HG02642 (cell line): ENCODE measurements at regions not wholly inside any gene's neighbourhood (a gene's known extent, or its start where the extent isn't known, plus 50 kb on each side); places are given as distances from the start of the nearest gene placed in this dataset.
"Not testable (repeated sequence)": the region's sequence is repeated elsewhere in the genome, so short reads cannot be mapped to it uniquely, and the experiment has no call there.

Experiments
- ATAC-seq: cut with Tn5 transposase; IDR thresholded peaks from one replicate; pipeline ENCODE4 v1.9.1; 2021; ENCODE audit warnings: mild to moderate bottlenecking; ENCODE audit not compliant: unreplicated experiment, poor library complexity

DNA sequence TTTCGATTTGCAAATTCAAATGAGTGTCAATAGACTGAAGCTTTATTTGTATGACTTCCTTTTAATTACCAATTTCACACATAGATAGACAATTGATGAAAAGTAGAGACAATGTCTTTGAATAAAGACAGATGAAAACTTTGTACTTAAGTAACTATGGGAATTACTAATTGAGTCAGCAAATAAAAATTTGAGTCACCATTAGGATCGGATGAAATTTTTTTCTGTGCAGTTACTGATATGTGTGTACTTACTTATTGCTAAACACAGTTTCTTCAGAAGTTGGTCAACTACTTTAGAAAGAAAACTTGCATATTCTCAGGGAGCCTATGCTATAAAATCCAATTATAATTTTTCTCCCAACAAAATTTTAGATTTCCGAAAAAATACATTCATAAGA is 224.9 kb upstream of the SLC16A7 start:
- no peak for ATAC-seq

DNA sequence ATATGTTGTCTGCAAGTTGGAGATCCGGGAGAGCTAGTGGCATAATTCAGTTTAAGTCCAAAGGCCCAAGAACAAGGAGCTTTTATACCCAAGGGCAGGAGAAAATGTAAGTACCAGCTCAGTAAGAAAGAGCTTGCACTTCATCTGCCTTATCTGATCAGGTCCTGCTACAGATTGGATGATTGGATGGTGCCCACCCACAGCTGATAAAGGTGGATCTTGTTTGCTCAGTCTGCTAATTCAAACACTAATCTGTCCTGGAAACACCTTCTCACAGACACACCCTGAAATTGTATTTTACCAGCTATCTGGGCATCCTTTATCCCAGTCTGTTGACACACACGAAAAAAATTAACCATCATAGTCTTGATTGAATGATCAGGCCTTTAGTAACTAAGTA is 230.7 kb upstream of the SLC16A7 start:
- no peak for ATAC-seq

GRCh38 chr12:59357811-59358210 is 238.0 kb upstream of the SLC16A7 start:
- no peak for ATAC-seq

DNA sequence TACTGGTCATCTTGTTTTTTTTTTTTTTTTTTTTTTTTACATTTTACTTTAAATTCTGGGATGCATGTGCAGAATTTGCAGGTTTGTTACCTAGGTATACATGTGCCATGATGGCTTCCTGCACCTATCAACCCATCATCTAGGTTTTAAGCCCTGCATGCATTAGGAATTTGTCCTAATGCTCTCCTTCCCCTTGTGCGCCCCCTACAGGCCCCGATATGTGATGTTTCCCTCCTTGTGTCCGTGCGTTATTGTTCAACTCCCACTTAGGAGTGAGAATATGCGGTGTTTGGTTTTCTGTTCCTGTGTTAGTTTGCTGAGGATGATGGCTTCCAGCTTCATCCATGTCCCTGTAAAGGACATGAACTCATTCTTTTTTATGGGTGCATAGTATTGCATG is 249.6 kb upstream of the SLC16A7 start:
- ATAC-seq, result not testable (repeated sequence)

DNA sequence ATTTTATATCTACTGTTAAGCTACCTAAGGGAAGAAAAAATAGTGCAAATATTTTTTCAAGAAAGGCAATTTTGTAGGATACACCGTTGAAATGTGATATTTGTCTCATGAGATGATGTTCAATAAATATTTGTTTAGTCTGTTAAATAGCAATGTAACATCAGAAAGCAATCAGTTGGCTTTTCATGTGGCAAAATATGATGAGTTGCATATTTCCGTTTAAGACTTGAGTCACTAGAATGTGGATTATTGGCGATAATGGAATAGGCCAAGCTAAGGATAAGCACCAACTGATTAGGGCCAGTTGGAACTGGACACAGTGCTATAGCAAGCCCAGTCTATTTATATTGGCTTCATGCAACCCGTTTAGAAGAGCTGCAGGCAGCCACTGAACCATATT is 250.4 kb upstream of the SLC16A7 start:
- ATAC-seq, result no peak

DNA sequence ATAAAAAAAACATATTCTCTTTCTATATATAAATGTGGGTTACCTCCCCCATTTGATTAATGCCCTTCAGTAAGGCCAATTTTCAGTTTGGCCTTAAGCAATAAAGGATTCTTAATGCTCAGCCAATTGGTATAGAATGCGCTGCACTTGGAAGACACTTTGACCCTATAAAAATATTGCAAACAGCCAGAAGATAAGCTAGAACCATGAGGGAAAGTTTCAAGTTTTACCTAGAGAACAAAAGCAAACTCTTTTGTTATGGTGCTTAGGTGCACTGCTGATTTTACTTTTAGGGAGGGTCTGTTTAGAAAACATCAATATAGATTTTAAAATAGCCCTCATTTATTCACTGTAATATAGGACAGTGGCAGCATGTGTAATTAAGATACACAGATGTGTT is 251.6 kb upstream of the SLC16A7 start:
- no peak for ATAC-seq

DNA sequence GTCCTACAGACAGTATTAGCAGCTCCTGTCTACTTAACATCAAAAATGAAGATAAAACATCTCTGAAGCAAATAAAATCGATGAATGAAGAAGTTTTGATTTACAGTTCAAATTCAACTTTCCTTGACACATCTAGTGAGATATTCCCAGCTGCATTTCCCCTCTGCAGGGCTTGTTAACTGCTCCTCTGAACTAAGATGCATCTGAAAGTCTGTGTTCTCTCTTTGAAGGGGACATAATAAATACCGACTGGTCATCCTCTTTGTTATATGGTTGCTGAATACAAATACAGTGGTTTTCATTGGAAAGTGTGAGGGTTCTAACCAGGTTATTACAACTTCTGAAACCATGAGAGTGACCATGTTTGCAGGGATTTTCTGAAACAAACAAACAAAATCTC is 266.4 kb upstream of the SLC16A7 start:
- ATAC-seq, result no peak

DNA sequence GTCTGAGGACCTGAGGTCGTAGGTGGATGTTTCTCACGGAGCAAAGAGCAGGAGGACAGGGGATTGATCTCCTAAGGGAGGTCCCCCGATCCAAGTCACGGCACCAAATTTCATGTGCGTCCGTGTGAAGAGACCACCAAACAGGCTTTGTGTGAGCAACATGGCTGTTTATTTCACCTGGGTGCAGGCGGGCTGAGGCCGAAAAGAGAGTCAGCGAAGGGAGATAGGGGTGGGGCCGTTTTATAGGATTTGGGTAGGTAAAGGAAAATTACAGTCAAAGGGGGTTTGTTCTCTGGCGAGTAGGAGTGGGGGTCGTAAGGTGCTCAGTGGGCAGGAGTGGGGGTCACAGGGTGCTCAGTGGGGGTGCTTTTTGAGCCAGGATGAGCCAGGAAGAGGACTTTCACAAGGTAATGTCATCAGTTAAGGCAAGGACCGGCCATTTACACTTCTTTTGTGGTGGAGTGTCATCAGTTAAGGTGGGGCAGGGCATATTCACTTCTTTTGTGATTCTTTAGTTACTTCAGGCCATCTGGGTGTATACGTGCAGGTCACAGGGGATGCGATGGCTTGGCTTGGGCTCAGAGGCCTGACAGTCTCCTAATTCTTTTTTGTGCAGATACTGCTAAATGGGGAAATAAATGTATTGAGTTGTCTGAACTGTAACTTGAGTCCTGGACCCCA is 267.3 kb upstream of the SLC16A7 start:
- not testable (repeated sequence) for ATAC-seq

DNA sequence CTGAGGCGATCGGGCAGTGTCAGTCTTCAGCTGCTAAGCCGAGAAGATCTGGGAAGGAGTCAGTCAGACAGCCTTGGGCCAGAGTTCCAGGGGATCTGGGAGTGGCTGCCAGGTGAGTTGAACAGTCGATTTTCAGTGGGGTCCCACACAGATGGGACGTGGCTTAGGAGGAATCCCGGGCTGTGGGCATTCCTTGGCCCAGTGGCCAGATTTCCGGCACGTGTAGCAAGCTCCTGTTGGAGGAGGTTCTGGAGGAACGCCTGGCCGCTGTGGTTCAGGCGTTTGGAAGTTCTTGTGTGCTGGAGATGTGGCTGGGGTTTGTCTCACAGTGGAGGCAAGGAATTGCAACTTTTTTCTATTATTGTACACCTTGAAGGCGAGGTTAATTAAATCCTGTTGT is 269.4 kb upstream of the SLC16A7 start:
- ATAC-seq, result not testable (repeated sequence)

GRCh38 chr12:59322473-59322872 is 273.4 kb upstream of the SLC16A7 start:
- no peak for ATAC-seq

GRCh38 chr12:59321278-59321677 is 274.6 kb upstream of the SLC16A7 start:
- no peak for ATAC-seq

DNA sequence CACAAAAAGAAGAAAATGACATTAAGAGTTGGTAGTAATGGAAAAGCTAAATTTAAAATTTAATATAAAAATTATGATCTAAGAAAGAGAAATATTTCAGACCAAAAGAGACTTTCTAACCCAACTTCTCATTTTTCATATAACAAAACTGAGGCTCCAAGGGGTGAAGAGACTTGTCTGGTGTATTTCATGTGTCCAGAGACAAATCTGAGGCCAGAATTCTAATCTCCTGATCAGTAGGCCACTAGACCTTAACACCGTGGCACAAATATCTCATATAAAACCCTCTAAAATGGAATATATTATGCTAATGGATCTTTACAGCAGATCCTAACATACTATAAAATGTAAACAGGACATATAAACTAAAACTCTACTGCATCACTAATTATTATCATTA is 275.7 kb upstream of the SLC16A7 start:
- ATAC-seq, result no peak

DNA sequence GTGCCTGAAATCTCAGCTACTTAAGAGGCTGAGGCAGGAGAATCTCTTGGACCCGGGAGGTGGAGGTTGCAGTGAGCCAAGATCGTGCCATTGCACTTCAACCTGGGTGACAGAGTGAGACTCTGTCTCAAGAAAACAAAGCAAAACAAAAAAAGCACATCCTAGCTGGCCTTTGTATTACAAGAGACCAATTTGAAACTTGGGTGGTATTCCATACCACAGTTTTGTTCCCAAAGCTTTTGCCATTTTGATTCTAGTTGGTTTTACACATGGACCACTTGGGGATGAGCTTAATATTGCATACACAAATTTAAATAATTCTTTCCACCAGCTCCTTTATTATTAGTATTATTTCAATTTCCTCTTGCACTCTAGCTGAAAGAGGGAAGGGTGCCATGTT is 276.9 kb upstream of the SLC16A7 start:
- ATAC-seq, result no peak

DNA sequence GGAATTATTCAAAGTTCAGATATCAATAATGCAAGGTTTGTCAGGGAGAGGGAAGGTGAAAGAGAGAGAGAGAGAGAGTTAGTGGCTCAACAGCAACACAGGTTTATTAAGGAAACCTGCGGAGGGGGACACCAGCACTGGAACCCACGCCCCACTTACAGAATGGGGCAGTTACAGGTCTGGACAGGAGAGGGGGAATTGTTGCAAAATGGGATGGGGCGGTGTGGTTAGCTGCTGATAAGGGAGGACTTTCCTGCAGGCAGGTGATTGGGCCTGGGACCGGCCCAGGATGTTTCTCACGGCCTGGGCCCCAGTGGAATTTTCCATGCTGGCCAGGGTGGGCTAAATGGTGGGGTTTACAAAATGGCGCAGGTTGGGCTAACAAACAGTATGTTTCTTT is 278.2 kb upstream of the SLC16A7 start:
- no peak for ATAC-seq

GRCh38 chr12:59316938-59317337 is 278.9 kb upstream of the SLC16A7 start:
- no peak for ATAC-seq

- ATAC-seq, result not testable (repeated sequence)
These were observed 279.5 kb upstream of the SLC16A7 start for GRCh38 chr12:59316354-59316753.

DNA sequence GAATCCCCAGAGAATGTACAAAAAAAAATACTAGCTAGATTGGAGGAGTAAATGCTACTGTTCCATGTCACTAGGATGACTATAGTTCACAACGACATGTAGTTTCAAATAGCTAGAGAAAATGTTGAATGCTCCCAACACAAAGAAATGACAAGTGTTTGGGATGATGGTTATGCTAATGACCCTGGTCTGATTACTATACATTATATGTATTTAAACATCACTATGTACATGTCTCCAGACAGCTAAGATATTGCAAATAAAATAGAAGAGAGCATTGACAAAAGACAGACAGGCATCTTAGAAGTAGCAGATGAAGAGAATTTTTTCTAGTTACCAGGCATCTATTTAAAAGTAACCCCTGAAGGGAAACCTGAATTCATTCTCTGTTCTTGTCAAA is 281.6 kb upstream of the SLC16A7 start:
- ATAC-seq, result no peak

DNA sequence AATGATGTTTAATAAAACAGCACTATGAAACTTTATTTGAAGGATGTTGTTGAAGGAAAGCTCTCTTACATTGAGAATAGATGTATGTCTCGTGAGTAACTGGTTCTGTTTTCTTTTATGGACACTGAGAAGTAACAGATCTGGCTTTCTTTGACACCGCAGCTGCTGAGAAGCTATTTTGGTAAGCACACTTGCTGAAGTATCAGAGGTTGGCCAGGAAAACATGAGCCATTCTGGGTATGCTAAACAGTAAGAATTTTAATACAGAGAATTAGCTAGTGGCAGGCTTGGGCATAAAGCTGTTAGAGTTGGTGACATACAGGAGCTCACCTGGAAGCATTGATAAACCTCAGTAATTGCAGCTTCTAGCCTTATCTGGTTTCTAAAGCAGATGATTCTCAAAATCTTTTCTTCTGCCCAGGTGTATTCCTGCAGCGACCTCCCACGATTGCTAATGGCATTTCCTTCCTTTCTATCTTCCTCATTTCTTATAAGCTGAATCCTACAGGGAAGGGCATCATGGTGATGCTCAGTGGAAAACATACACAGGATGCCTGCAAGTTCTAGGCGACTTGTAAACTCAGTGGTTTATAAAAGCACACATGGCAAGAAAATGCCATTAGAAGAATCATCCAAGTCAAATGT is 291.6 kb upstream of the SLC16A7 start:
- no peak for ATAC-seq

DNA sequence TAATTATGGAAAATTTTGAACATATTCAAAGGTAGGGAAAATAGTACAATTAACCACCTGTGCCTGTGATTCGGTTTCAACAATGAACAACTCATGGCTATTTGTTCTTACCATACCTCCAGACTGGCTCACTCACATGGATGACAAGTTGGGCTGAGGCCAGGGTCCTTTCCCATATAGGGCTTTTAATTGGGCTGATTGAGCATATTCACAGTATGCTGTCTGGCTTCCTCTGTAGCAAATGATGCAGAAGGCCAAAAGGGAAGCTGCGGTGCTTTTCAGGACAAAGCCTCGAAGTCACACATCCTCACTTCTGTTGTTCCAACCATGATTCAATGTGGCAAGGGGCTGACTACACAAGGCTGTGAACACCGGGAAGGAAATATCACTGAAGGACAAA is 297.5 kb upstream of the SLC16A7 start:
- no peak for ATAC-seq

DNA sequence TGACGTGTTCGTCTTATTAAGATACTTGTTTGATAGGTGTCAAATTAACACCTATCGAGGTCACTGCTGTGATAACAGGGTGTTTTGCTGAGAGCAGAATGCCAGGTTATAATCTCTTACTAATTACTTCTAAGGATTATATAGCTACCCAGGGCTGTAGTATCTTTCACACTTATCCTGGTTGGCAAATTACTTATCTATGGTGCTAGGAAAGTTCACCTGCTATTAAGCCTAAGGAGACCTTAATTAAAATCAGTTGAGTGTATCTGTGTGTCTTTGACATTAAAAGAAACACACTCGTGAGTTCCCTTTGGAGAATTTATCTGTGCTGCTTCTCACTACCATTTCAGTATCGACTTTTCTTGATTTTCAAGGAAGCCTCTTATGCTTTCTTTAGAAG is 301.6 kb upstream of the SLC16A7 start:
- no peak for ATAC-seq

DNA sequence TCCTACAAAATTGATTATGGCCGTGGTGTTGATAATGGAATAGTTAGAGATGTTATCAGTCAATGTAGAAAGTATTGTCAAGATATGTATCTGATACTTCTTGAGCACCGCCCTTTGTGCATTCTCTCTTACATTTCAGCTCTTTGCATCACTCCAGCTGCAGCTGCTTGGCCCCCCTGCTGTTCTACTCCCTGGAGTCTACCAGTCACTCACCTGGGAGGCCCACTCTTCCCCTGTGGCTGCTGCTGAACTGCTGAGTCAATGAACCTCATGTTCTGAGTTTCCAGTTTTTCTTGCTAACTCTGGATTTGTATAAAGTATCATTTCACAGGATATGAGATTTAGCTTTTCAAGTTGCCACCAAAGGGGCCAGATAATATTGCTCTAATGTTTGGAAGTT is 312.8 kb upstream of the SLC16A7 start:
- ATAC-seq, result no peak

GRCh38 chr12:59273561-59273960 is 322.3 kb upstream of the SLC16A7 start:
- ATAC-seq, result not testable (repeated sequence)
